ENCODE measurements at regions not wholly inside any gene's neighbourhood (a gene's known extent, or its start where the extent isn't known, plus 50 kb on each side); places are given as distances from the start of the nearest gene placed in this dataset.
"Not testable (repeated sequence)": the region's sequence is repeated elsewhere in the genome, so short reads cannot be mapped to it uniquely, and the experiment has no call there.

GRCh38 chr4:96972920-96973319, 1133.0 kb downstream of the PDHA2 start:
- in situ Hi-C loops (cut with HindIII; ENCODE audit: low pct_unique_long_range_greater_than_20kb, low sequenced_read_pairs) = no loop called here
- DNase-seq (ENCODE audit: low read depth, low spot score) = no peak

- in situ Hi-C loops (cut with HindIII; ENCODE audit: low pct_unique_long_range_greater_than_20kb, low sequenced_read_pairs) = no loop called here
- no peak for DNase-seq (ENCODE audit: low read depth, low spot score)
Observed at GRCh38 chr4:96974295-96974694, 1134.4 kb downstream of the PDHA2 start.

- peak; percentile 13 for DNase-seq (ENCODE audit: low read depth, low spot score)
- in situ Hi-C loops (cut with HindIII; ENCODE audit: low pct_unique_long_range_greater_than_20kb, low sequenced_read_pairs) = no loop called here
Observed at GRCh38 chr4:96983830-96984229, 1143.9 kb downstream of the PDHA2 start.

GRCh38 chr4:96986816-96987215, 1146.9 kb downstream of the PDHA2 start:
- no peak for DNase-seq (ENCODE audit: low read depth, low spot score)
- in situ Hi-C loops (cut with HindIII; ENCODE audit: low pct_unique_long_range_greater_than_20kb, low sequenced_read_pairs) = no loop called here

- DNase-seq (ENCODE audit: low read depth, low spot score) = no peak
- in situ Hi-C loops (cut with HindIII; ENCODE audit: low pct_unique_long_range_greater_than_20kb, low sequenced_read_pairs) = no loop called here
Observed at GRCh38 chr4:96991083-96991482, 1151.2 kb downstream of the PDHA2 start.

GRCh38 chr4:96992443-96992842, 1150.8 kb downstream of the STPG2 start:
- in situ Hi-C loops (cut with HindIII; ENCODE audit: low pct_unique_long_range_greater_than_20kb, low sequenced_read_pairs) = no loop called here
- DNase-seq (ENCODE audit: low read depth, low spot score) = no peak

GRCh38 chr4:96993560-96993959, 1149.7 kb downstream of the STPG2 start:
- in situ Hi-C loops (cut with HindIII; ENCODE audit: low pct_unique_long_range_greater_than_20kb, low sequenced_read_pairs) = no loop called here
- DNase-seq (ENCODE audit: low read depth, low spot score) = no peak

GRCh38 chr4:97003715-97004114, 1139.6 kb downstream of the STPG2 start:
- in situ Hi-C loops (cut with HindIII; ENCODE audit: low pct_unique_long_range_greater_than_20kb, low sequenced_read_pairs) = no loop called here

GRCh38 chr4:97013309-97013708, 1130.0 kb downstream of the STPG2 start:
- in situ Hi-C loops (cut with HindIII; ENCODE audit: low pct_unique_long_range_greater_than_20kb, low sequenced_read_pairs) = no loop called here
- no peak for DNase-seq (ENCODE audit: low read depth, low spot score)

More at GRCh38 chr4:97003715-97004114, 1139.6 kb downstream of the STPG2 start:
- DNase-seq (ENCODE audit: low read depth, low spot score) = no peak

GRCh38 chr4:97013711-97014110, 1129.6 kb downstream of the STPG2 start:
- DNase-seq (ENCODE audit: low read depth, low spot score) = no peak

GRCh38 chr4:97015301-97015700, 1128.0 kb downstream of the STPG2 start:
- in situ Hi-C loops (cut with HindIII; ENCODE audit: low pct_unique_long_range_greater_than_20kb, low sequenced_read_pairs) = no loop called here
- DNase-seq (ENCODE audit: low read depth, low spot score) = no peak

More at GRCh38 chr4:97013711-97014110, 1129.6 kb downstream of the STPG2 start:
- in situ Hi-C loops (cut with HindIII; ENCODE audit: low pct_unique_long_range_greater_than_20kb, low sequenced_read_pairs) = no loop called here

GRCh38 chr4:97016186-97016907, 1126.9 kb downstream of the STPG2 start:
- in situ Hi-C loops (cut with HindIII; ENCODE audit: low pct_unique_long_range_greater_than_20kb, low sequenced_read_pairs) = no loop called here
- DNase-seq (ENCODE audit: low read depth, low spot score) = no peak

GRCh38 chr4:97027728-97028410, 1115.4 kb downstream of the STPG2 start:
- no peak for DNase-seq (ENCODE audit: low read depth, low spot score)
- in situ Hi-C loops (cut with HindIII; ENCODE audit: low pct_unique_long_range_greater_than_20kb, low sequenced_read_pairs) = no loop called here

- in situ Hi-C loops (cut with HindIII; ENCODE audit: low pct_unique_long_range_greater_than_20kb, low sequenced_read_pairs) = no loop called here
- no peak for DNase-seq (ENCODE audit: low read depth, low spot score)
Observed at GRCh38 chr4:97028785-97029184, 1114.5 kb downstream of the STPG2 start.

- DNase-seq (ENCODE audit: low read depth, low spot score); in situ Hi-C loops (cut with HindIII; ENCODE audit: low pct_unique_long_range_greater_than_20kb, low sequenced_read_pairs): not testable (repeated sequence)
Observed at GRCh38 chr4:97037411-97038145, 1105.7 kb downstream of the STPG2 start.

GRCh38 chr4:97038146-97038516, 1105.1 kb downstream of the STPG2 start:
- in situ Hi-C loops (cut with HindIII; ENCODE audit: low pct_unique_long_range_greater_than_20kb, low sequenced_read_pairs) = no loop called here
- no peak for DNase-seq (ENCODE audit: low read depth, low spot score)

- in situ Hi-C loops (cut with HindIII; ENCODE audit: low pct_unique_long_range_greater_than_20kb, low sequenced_read_pairs) = no loop called here
- DNase-seq (ENCODE audit: low read depth, low spot score) = no peak
Observed at GRCh38 chr4:97072666-97073065, 1070.6 kb downstream of the STPG2 start.

GRCh38 chr4:97073194-97073593, 1070.1 kb downstream of the STPG2 start:
- no peak for DNase-seq (ENCODE audit: low read depth, low spot score)
- in situ Hi-C loops (cut with HindIII; ENCODE audit: low pct_unique_long_range_greater_than_20kb, low sequenced_read_pairs) = no loop called here

GRCh38 chr4:97074531-97074930, 1068.7 kb downstream of the STPG2 start:
- in situ Hi-C loops (cut with HindIII; ENCODE audit: low pct_unique_long_range_greater_than_20kb, low sequenced_read_pairs) = no loop called here

More at GRCh38 chr4:97074531-97074930, 1068.7 kb downstream of the STPG2 start:
- no peak for DNase-seq (ENCODE audit: low read depth, low spot score)
